NCI-H69 (cell line): ENCODE measurements at regions not wholly inside any gene's neighbourhood (a gene's known extent, or its start where the extent isn't known, plus 50 kb on each side); places are given as distances from the start of the nearest gene placed in this dataset.
A peak's percentile ranks its signal among the peaks of the same experiment; 100 is the strongest.

Source experiments
- DNase-seq: peaks from one replicate; lab custom pipeline; 2025; lab: John Stamatoyannopoulos, UW

GRCh38 chr14:71668186-71668912 is 263.9 kb upstream of the RGS6 start:
- DNase-seq = no peak

- no peak for DNase-seq
Observed at GRCh38 chr14:71672596-71672995, 259.6 kb upstream of the RGS6 start.

DNA sequence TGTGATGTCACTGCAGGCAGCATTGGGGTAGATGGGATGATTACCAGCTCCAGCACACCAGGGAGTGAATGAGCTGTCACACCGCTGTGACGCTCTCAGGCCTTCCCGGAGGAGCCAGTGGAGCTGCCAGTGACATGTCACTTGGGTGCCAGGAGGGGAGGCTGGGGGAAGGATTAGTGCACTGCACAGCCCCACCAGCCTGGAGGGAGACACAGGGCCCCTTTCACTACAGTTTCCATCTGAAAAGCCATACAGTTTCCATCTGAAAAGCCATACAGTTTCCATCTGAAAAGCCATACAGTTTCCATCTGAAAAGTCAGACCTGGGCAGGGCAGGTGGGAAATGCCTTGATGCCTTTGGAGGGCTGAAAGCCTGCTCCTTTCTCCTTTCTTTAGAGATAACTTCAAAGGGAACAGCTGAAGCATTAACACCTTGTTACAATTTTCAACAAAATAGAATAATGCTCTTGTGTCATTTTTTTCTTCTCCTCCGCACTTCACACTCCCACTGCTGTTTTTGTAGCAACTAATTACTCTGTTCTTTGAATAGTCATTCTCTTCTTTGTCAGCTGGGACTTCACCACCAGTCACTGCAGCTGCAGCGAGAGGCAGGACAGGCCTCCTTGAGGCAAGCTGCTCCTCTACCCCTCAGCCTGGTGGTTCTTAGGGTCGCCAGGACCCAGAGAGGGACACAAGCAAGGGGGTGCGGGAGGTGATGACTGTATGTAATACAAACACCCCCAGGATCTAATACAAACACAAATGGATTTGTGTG is 256.9 kb upstream of the RGS6 start:
- DNase-seq = no peak

DNA sequence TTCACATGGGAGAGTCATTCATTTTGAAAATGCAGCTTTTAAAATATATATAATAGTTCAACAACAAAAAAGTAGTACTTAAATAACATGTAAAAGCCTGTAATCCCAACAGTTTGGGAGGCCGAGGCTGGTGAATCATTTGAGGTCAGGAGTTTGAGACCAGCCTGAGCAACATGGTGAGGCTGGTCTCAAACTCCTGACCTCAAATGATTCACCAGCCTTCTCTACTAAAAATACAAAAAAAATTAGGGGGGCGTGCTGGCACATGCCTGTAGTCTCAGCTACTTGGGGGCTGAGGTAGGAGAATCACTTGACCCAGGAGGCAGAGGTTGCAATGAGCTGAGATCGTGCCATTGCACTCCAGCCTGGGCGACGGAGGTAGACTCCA is 256.3 kb upstream of the RGS6 start:
- no peak for DNase-seq

DNA sequence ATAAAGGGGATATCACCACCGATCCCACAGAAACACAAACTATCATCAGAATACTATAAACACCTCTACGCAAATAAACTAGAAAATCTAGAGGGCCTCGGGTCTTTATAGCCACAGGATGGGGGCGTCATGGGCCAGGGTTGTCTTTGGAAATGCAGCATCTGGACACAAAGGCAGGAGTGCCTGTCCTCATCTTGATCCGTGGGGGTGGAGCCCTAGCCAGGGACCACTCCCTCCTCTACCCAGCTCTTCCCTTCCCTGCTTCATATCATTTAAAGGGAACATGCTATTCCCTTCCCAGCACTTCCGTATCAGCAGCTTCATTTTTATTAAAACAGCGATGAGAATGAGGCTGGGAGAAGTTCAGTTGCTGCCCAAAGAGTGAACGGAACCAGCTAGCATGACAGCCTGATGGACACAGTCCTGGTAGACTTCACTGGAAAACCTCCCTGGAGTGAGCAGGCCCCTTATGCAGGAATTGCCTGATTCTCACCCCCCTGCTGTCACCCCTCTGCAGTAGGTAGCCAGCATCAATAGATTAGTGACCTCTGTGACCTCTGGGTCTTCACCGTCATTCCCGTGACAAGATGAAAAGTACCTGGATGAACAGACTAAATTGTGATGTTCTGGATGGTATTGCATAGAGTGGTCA is 251.4 kb upstream of the RGS6 start:
- no peak for DNase-seq

- no peak for DNase-seq
Observed at GRCh38 chr14:71682337-71682736, 249.9 kb upstream of the RGS6 start.

- no peak for DNase-seq
Observed at GRCh38 chr14:71684323-71684722, 247.9 kb upstream of the RGS6 start.

GRCh38 chr14:71686677-71687076 is 245.6 kb upstream of the RGS6 start:
- DNase-seq = no peak

GRCh38 chr14:71687166-71687831 is 244.9 kb upstream of the RGS6 start:
- DNase-seq = no peak

DNA sequence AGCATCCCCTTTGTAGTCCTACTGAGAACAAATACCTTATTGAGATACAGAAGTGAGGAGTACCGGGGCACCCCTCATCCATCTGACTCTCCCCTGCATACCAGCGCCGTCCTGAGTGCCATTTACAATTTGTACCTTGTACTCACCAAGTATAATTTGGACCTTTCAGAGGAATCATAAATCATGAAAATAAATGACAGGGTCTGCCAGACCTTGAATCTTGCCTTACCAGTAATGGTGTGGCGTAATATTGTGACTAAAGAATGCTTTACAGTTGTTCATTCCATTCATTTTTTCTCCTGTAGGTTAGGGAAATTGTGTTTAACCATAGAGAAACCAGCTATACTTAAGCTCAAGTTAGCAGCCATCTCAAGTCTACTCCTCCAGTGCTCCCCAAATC is 243.7 kb upstream of the RGS6 start:
- DNase-seq = peak; percentile 30

DNA sequence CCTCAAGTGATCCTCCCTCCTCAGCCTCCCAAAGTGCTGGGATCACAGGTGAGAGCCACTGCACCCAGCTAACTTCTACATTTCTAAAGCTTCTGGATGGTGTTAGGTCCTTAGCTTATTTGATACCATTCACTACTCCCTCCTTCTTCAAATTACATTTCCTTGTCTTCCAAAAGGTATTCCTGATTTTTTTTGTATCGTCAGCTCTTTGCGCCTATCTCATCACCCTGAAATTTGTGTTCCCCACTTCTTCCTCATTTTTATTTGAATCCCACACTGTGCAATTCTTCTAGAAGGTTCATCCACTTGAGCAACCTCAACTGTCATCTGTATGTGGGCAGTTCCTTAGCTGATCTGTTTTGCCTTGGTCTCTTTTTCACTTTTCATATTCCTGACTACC is 241.8 kb upstream of the RGS6 start:
- no peak for DNase-seq

DNA sequence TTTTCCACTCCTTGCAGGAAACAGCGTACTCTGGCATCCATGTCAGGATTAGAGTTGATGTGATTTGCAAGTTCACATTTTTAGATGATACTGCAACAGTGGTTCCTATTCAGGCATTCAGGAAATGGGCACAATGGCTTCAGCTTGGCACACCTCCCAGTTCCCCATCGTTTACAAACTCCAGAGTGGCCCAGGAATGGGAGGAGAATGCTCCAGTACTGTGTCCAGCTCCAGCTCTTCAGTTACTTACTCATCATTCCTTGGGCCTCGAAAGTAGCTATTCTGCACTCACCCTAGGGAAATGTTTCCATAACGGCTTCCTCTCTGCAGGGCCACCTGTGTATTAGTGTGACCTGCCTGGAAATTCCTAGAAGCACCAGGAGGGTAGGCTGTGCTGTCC is 239.7 kb upstream of the RGS6 start:
- DNase-seq = peak; percentile 56

GRCh38 chr14:71693381-71693780 is 238.8 kb upstream of the RGS6 start:
- DNase-seq = no peak

DNA sequence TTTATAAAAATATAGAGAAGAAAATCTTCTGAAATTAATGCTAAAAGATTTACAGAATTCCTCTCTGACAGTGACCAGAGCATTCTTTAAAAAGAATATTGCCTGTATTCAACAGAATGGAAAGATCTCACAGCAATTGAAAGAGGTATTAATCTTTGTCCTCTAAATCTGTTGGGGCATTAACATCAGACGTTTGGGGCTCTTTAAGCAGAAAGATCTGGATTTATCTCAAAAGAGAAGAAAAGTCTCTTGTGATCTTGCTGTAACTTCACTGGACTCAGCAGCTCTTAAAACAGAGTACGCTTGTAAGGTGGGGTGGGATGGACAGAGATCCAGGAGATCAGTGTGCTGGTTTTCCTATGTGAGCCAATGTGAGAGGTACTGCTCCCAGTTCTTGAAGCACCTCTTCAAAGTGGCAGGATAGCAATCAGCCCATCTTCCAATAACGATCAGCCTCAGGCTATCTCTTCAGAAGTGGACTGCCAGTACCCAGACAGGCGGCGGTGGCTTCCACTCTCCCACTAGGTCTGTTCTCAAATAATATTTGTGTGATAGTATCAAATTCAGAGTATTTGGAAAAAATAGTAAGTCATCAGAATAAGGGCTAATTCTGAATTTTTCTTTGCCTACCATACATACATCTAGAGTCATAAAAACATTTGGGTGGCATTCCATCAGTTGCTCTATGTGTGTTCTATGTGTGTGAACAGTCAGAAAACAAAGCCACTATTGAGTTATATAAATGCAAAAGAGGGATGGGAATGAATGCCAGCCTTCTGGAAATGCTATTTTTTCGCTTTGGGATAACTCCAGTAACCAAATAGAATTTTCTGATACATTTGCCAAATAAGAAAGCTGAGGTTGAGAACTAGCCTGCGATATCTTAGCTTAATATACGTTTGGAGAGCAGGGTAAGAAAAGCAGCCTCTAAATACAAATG is 237.4 kb upstream of the RGS6 start:
- no peak for DNase-seq

DNA sequence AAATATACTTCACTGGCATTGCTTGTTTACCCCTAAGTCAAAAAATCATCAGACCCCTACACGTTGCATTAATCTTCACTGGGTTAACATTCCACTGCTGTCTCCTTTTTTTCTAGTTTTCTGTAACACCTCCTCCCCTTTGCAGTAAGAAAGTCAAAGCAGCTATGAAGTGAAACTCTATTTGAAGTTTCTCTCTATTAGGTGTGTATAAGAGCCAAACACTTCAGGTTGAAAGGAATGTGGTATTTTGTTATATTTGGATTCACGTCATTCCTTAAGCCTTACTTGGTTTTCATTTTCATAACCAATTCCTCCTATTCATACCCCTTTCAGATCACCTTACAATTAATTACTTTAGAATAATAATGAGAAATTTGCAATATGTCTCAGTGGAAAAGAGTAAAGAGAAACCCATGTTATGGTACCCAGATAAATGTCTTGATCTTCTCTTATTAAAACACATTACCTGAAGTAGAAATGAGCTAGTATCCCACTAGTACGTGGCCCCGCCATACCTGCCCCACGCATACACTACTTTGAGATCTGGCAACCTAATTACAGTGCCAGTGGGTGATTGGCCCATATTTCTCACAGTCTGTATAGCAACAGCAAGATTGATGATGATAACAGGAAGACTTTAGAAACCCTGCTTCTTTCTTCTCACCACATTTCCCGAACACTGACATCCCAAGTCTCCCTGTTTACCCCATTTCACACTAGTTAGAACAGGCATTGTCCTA is 236.4 kb upstream of the RGS6 start:
- no peak for DNase-seq

- DNase-seq = no peak
Observed at GRCh38 chr14:71698027-71698426, 234.2 kb upstream of the RGS6 start.

GRCh38 chr14:71698673-71699072 is 233.6 kb upstream of the RGS6 start:
- DNase-seq = no peak

DNA sequence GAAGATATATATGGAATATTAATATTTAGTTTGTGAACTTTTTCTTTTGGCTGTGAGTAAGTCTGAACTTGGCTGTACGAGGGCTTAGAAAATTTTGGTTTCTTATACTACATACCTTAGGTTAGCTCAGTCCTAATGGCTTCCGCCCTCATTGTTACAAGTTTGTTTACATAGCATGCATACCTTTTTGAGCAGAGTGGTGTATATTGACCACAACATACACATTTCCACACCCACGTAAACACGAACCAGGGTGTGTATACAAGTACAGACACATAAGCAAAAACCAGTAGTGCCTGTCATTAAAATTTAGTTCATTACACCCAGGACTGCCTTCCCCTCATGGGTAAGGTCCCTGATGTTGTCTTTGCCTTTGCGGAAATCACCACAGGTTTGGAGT is 230.2 kb upstream of the RGS6 start:
- DNase-seq = no peak

DNA sequence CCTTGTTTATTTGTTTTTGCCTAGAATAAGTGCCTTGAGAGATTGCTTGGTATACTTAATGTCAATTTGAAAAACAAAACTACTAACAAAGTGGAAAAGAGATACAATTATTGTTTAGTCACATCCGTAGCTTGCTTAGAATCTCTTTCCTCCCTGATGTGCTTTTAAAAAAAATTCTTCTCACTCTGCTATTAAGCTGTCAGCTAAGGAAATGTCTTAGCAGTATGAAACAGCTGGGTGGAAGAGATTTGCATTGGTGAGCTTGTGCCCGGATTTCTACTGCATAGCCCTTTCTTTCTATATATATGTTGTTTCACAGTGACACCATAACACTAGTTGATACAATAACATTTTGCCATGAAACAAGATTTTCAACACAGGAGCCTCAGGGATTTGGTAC is 229.4 kb upstream of the RGS6 start:
- DNase-seq = no peak

DNA sequence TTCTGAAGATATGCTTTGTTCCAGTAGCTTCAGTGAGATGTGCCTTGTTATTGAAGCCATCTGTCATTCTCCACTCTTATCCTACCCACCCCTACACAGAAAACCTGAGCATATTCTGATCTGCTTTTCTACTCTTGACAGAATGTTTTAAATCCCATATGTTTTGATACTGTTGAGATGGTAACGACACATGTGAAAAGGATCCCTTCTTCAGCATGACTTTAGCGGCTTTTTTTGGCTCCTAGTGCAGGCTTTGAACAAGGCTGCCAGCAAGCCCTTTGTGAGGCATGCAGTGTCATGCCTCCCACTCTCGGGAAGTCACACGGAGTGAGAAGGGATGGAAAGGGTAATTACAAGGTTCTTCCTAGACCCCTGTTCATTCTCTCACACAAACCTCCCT is 228.8 kb upstream of the RGS6 start:
- DNase-seq = peak; percentile 14

- no peak for DNase-seq
Observed at GRCh38 chr14:71704210-71704609, 228.0 kb upstream of the RGS6 start.
